ENCODE measurements at regions not wholly inside any gene's neighbourhood (a gene's known extent, or its start where the extent isn't known, plus 50 kb on each side); places are given as distances from the start of the nearest gene placed in this dataset.

- H3K27ac ChIP-seq (ENCODE audit: low read depth in 2 of 2, low read length in 2 of 2) = no peak overlapping the region
- no peaks in the 10 kb centered on the region for H3K9me3 ChIP-seq (ENCODE audit: control insufficient read depth in 2 of 2, low read length in 2 of 2)
- no peaks in the 10 kb centered on the region for H3K4me1 ChIP-seq (ENCODE audit: control insufficient read depth in 2 of 2, insufficient read depth in 2 of 2, low read length in 2 of 2)
- H3K27me3 ChIP-seq (ENCODE audit: control insufficient read depth in 2 of 2, insufficient read depth in 2 of 2, low read length in 2 of 2) = no peaks in the 10 kb centered on the region
- no peak overlapping the region for H3K9ac ChIP-seq (ENCODE audit: low read depth in 1 of 2, low read length in 2 of 2)
- no peak overlapping the region for H3K4me3 ChIP-seq (ENCODE audit: low read length in 2 of 2)
- H3K36me3 ChIP-seq (ENCODE audit: control insufficient read depth in 2 of 2, insufficient read depth in 2 of 2, low read length in 2 of 2) = no peaks in the 10 kb centered on the region
These were observed 81.9 kb downstream of the NPTX2 start for GRCh38 chr7:98698976-98699375.

GRCh38 chr7:98700533-98700932 lies 83.4 kb downstream of the NPTX2 start:
- Histone ChIP-seq H3K27ac (ENCODE audit: low read depth in 2 of 2, low read length in 2 of 2) (no peak overlapping the region), H3K9ac (ENCODE audit: low read depth in 1 of 2, low read length in 2 of 2) (no peak overlapping the region), H3K36me3 (ENCODE audit: control insufficient read depth in 2 of 2, insufficient read depth in 2 of 2, low read length in 2 of 2) (no peaks in the 10 kb centered on the region), H3K9me3 (ENCODE audit: control insufficient read depth in 2 of 2, low read length in 2 of 2) (no peaks in the 10 kb centered on the region), H3K4me3 (ENCODE audit: low read length in 2 of 2) (no peak overlapping the region), H3K4me1 (ENCODE audit: control insufficient read depth in 2 of 2, insufficient read depth in 2 of 2, low read length in 2 of 2) (no peaks in the 10 kb centered on the region), H3K27me3 (ENCODE audit: control insufficient read depth in 2 of 2, insufficient read depth in 2 of 2, low read length in 2 of 2) (no peaks in the 10 kb centered on the region)

GRCh38 chr7:98701372-98701771 lies 84.3 kb downstream of the NPTX2 start:
- Histone ChIP-seq H3K27ac (ENCODE audit: low read depth in 2 of 2, low read length in 2 of 2) (no peak overlapping the region), H3K27me3 (ENCODE audit: control insufficient read depth in 2 of 2, insufficient read depth in 2 of 2, low read length in 2 of 2) (no peaks in the 10 kb centered on the region), H3K4me1 (ENCODE audit: control insufficient read depth in 2 of 2, insufficient read depth in 2 of 2, low read length in 2 of 2) (no peaks in the 10 kb centered on the region), H3K9me3 (ENCODE audit: control insufficient read depth in 2 of 2, low read length in 2 of 2) (no peaks in the 10 kb centered on the region), H3K36me3 (ENCODE audit: control insufficient read depth in 2 of 2, insufficient read depth in 2 of 2, low read length in 2 of 2) (no peaks in the 10 kb centered on the region), H3K4me3 (ENCODE audit: low read length in 2 of 2) (no peak overlapping the region), H3K9ac (ENCODE audit: low read depth in 1 of 2, low read length in 2 of 2) (no peak overlapping the region)

- no peaks in the 10 kb centered on the region for H3K4me1 ChIP-seq (ENCODE audit: control insufficient read depth in 2 of 2, insufficient read depth in 2 of 2, low read length in 2 of 2)
- H3K36me3 ChIP-seq (ENCODE audit: control insufficient read depth in 2 of 2, insufficient read depth in 2 of 2, low read length in 2 of 2) = no peaks in the 10 kb centered on the region
- H3K9me3 ChIP-seq (ENCODE audit: control insufficient read depth in 2 of 2, low read length in 2 of 2) = no peaks in the 10 kb centered on the region
- H3K9ac ChIP-seq (ENCODE audit: low read depth in 1 of 2, low read length in 2 of 2) = no peak overlapping the region
- H3K27ac ChIP-seq (ENCODE audit: low read depth in 2 of 2, low read length in 2 of 2) = no peak overlapping the region
- H3K27me3 ChIP-seq (ENCODE audit: control insufficient read depth in 2 of 2, insufficient read depth in 2 of 2, low read length in 2 of 2) = no peaks in the 10 kb centered on the region
- no peak overlapping the region for H3K4me3 ChIP-seq (ENCODE audit: low read length in 2 of 2)
These were observed 84.9 kb downstream of the NPTX2 start for GRCh38 chr7:98702021-98702420.

GRCh38 chr7:98703916-98704315 lies 86.8 kb downstream of the NPTX2 start:
- Histone ChIP-seq H3K9me3 (ENCODE audit: control insufficient read depth in 2 of 2, low read length in 2 of 2) (no peaks in the 10 kb centered on the region), H3K27me3 (ENCODE audit: control insufficient read depth in 2 of 2, insufficient read depth in 2 of 2, low read length in 2 of 2) (no peaks in the 10 kb centered on the region), H3K36me3 (ENCODE audit: control insufficient read depth in 2 of 2, insufficient read depth in 2 of 2, low read length in 2 of 2) (no peaks in the 10 kb centered on the region), H3K27ac (ENCODE audit: low read depth in 2 of 2, low read length in 2 of 2) (no peak overlapping the region), H3K4me3 (ENCODE audit: low read length in 2 of 2) (no peak overlapping the region), H3K4me1 (ENCODE audit: control insufficient read depth in 2 of 2, insufficient read depth in 2 of 2, low read length in 2 of 2) (no peaks in the 10 kb centered on the region), H3K9ac (ENCODE audit: low read depth in 1 of 2, low read length in 2 of 2) (no peak overlapping the region)

GRCh38 chr7:98705626-98706025 lies 88.5 kb downstream of the NPTX2 start:
- H3K36me3 ChIP-seq (ENCODE audit: control insufficient read depth in 2 of 2, insufficient read depth in 2 of 2, low read length in 2 of 2) = no peaks in the 10 kb centered on the region
- H3K27ac ChIP-seq (ENCODE audit: low read depth in 2 of 2, low read length in 2 of 2) = no peak overlapping the region
- H3K27me3 ChIP-seq (ENCODE audit: control insufficient read depth in 2 of 2, insufficient read depth in 2 of 2, low read length in 2 of 2) = no peaks in the 10 kb centered on the region
- H3K9ac ChIP-seq (ENCODE audit: low read depth in 1 of 2, low read length in 2 of 2) = no peak overlapping the region
- H3K9me3 ChIP-seq (ENCODE audit: control insufficient read depth in 2 of 2, low read length in 2 of 2) = no peaks in the 10 kb centered on the region
- H3K4me1 ChIP-seq (ENCODE audit: control insufficient read depth in 2 of 2, insufficient read depth in 2 of 2, low read length in 2 of 2) = no peaks in the 10 kb centered on the region
- H3K4me3 ChIP-seq (ENCODE audit: low read length in 2 of 2) = no peak overlapping the region

- Histone ChIP-seq H3K9me3 (ENCODE audit: control insufficient read depth in 2 of 2, low read length in 2 of 2) (no peaks in the 10 kb centered on the region), H3K27ac (ENCODE audit: low read depth in 2 of 2, low read length in 2 of 2) (no peak overlapping the region), H3K36me3 (ENCODE audit: control insufficient read depth in 2 of 2, insufficient read depth in 2 of 2, low read length in 2 of 2) (no peaks in the 10 kb centered on the region), H3K4me3 (ENCODE audit: low read length in 2 of 2) (no peak overlapping the region), H3K4me1 (ENCODE audit: control insufficient read depth in 2 of 2, insufficient read depth in 2 of 2, low read length in 2 of 2) (no peaks in the 10 kb centered on the region), H3K27me3 (ENCODE audit: control insufficient read depth in 2 of 2, insufficient read depth in 2 of 2, low read length in 2 of 2) (no peaks in the 10 kb centered on the region), H3K9ac (ENCODE audit: low read depth in 1 of 2, low read length in 2 of 2) (no peak overlapping the region)
These were observed 90.0 kb downstream of the NPTX2 start for GRCh38 chr7:98707076-98707475.

GRCh38 chr7:98711945-98712344 lies 94.9 kb downstream of the NPTX2 start:
- no peak overlapping the region for H3K9ac ChIP-seq (ENCODE audit: low read depth in 1 of 2, low read length in 2 of 2)
- no peak overlapping the region for H3K4me3 ChIP-seq (ENCODE audit: low read length in 2 of 2)
- H3K4me1 ChIP-seq (ENCODE audit: control insufficient read depth in 2 of 2, insufficient read depth in 2 of 2, low read length in 2 of 2) = no peaks in the 10 kb centered on the region
- H3K36me3 ChIP-seq (ENCODE audit: control insufficient read depth in 2 of 2, insufficient read depth in 2 of 2, low read length in 2 of 2) = no peaks in the 10 kb centered on the region
- H3K27ac ChIP-seq (ENCODE audit: low read depth in 2 of 2, low read length in 2 of 2) = no peak overlapping the region
- no peaks in the 10 kb centered on the region for H3K9me3 ChIP-seq (ENCODE audit: control insufficient read depth in 2 of 2, low read length in 2 of 2)
- no peaks in the 10 kb centered on the region for H3K27me3 ChIP-seq (ENCODE audit: control insufficient read depth in 2 of 2, insufficient read depth in 2 of 2, low read length in 2 of 2)

GRCh38 chr7:98713165-98713810 lies 96.2 kb downstream of the NPTX2 start:
- Histone ChIP-seq H3K4me3 (ENCODE audit: low read length in 2 of 2) (no peak overlapping the region), H3K9ac (ENCODE audit: low read depth in 1 of 2, low read length in 2 of 2) (no peak overlapping the region), H3K4me1 (ENCODE audit: control insufficient read depth in 2 of 2, insufficient read depth in 2 of 2, low read length in 2 of 2) (no peaks in the 10 kb centered on the region), H3K27ac (ENCODE audit: low read depth in 2 of 2, low read length in 2 of 2) (no peak overlapping the region), H3K27me3 (ENCODE audit: control insufficient read depth in 2 of 2, insufficient read depth in 2 of 2, low read length in 2 of 2) (no peaks in the 10 kb centered on the region), H3K9me3 (ENCODE audit: control insufficient read depth in 2 of 2, low read length in 2 of 2) (no peaks in the 10 kb centered on the region), H3K36me3 (ENCODE audit: control insufficient read depth in 2 of 2, insufficient read depth in 2 of 2, low read length in 2 of 2) (no peaks in the 10 kb centered on the region)

- H3K27me3 ChIP-seq (ENCODE audit: control insufficient read depth in 2 of 2, insufficient read depth in 2 of 2, low read length in 2 of 2) = no peaks in the 10 kb centered on the region
- no peak overlapping the region for H3K9ac ChIP-seq (ENCODE audit: low read depth in 1 of 2, low read length in 2 of 2)
- no peak overlapping the region for H3K4me3 ChIP-seq (ENCODE audit: low read length in 2 of 2)
- H3K4me1 ChIP-seq (ENCODE audit: control insufficient read depth in 2 of 2, insufficient read depth in 2 of 2, low read length in 2 of 2) = no peaks in the 10 kb centered on the region
- H3K9me3 ChIP-seq (ENCODE audit: control insufficient read depth in 2 of 2, low read length in 2 of 2) = no peaks in the 10 kb centered on the region
- H3K27ac ChIP-seq (ENCODE audit: low read depth in 2 of 2, low read length in 2 of 2) = no peak overlapping the region
- no peaks in the 10 kb centered on the region for H3K36me3 ChIP-seq (ENCODE audit: control insufficient read depth in 2 of 2, insufficient read depth in 2 of 2, low read length in 2 of 2)
These were observed 102.3 kb downstream of the NPTX2 start for GRCh38 chr7:98719396-98719795.

GRCh38 chr7:98722402-98722801 lies 105.3 kb downstream of the NPTX2 start:
- no peaks in the 10 kb centered on the region for H3K4me1 ChIP-seq (ENCODE audit: control insufficient read depth in 2 of 2, insufficient read depth in 2 of 2, low read length in 2 of 2)
- no peak overlapping the region for H3K9ac ChIP-seq (ENCODE audit: low read depth in 1 of 2, low read length in 2 of 2)
- no peaks in the 10 kb centered on the region for H3K9me3 ChIP-seq (ENCODE audit: control insufficient read depth in 2 of 2, low read length in 2 of 2)
- no peak overlapping the region for H3K27ac ChIP-seq (ENCODE audit: low read depth in 2 of 2, low read length in 2 of 2)
- H3K36me3 ChIP-seq (ENCODE audit: control insufficient read depth in 2 of 2, insufficient read depth in 2 of 2, low read length in 2 of 2) = no peaks in the 10 kb centered on the region
- no peaks in the 10 kb centered on the region for H3K27me3 ChIP-seq (ENCODE audit: control insufficient read depth in 2 of 2, insufficient read depth in 2 of 2, low read length in 2 of 2)
- H3K4me3 ChIP-seq (ENCODE audit: low read length in 2 of 2) = no peak overlapping the region

Measured in mucosa of rectum (tissue), 2 donors.